NCI-H446 (cell line): ENCODE measurements at regions not wholly inside any gene's neighbourhood (a gene's known extent, or its start where the extent isn't known, plus 50 kb on each side); places are given as distances from the start of the nearest gene placed in this dataset.

Experiments
- DNase-seq, 2 experiments: peaks; one replicate each; lab custom pipeline; 2025; lab: John Stamatoyannopoulos, UW

GRCh38 chr20:58091810-58092209, 136.6 kb downstream of the ANKRD60 start:
- no peak for DNase-seq

GRCh38 chr20:58090161-58090560, 138.3 kb downstream of the ANKRD60 start:
- DNase-seq, result no peak

- DNase-seq, result no peak
These were observed 139.8 kb downstream of the ANKRD60 start for GRCh38 chr20:58088625-58089024.

- no peak for DNase-seq
These were observed 140.3 kb downstream of the ANKRD60 start for GRCh38 chr20:58088105-58088504.

GRCh38 chr20:58087562-58087858, 140.9 kb downstream of the ANKRD60 start:
- DNase-seq, result no peak

GRCh38 chr20:58086763-58087561, 141.5 kb downstream of the ANKRD60 start:
- DNase-seq, result peak; percentile 48 to 71

GRCh38 chr20:58084966-58085365, 143.5 kb downstream of the ANKRD60 start:
- no peak for DNase-seq

GRCh38 chr20:58084566-58084965, 143.9 kb downstream of the ANKRD60 start:
- no peak for DNase-seq

GRCh38 chr20:58081846-58082245, 146.6 kb downstream of the ANKRD60 start:
- no peak for DNase-seq

- DNase-seq, result no peak
These were observed 149.5 kb downstream of the ANKRD60 start for GRCh38 chr20:58078741-58079522.

- no peak for DNase-seq
These were observed 151.2 kb downstream of the ANKRD60 start for GRCh38 chr20:58077282-58077681.

GRCh38 chr20:58076405-58076804, 152.0 kb downstream of the ANKRD60 start:
- no peak for DNase-seq

GRCh38 chr20:58075586-58076345, 152.7 kb downstream of the ANKRD60 start:
- DNase-seq, result no peak

- no peak for DNase-seq
These were observed 154.3 kb downstream of the ANKRD60 start for GRCh38 chr20:58073945-58074856.

GRCh38 chr20:58072695-58073671, 155.5 kb downstream of the ANKRD60 start:
- no peak for DNase-seq

- no peak for DNase-seq
These were observed 156.5 kb downstream of the ANKRD60 start for GRCh38 chr20:58071991-58072390.

GRCh38 chr20:58071298-58071697, 157.2 kb downstream of the ANKRD60 start:
- DNase-seq, result no peak

GRCh38 chr20:58070664-58071196, 157.7 kb downstream of the ANKRD60 start:
- no peak for DNase-seq

GRCh38 chr20:58069796-58070663, 158.4 kb downstream of the ANKRD60 start:
- DNase-seq, result no peak
